ENCODE measurements at regions not wholly inside any gene's neighbourhood (a gene's known extent, or its start where the extent isn't known, plus 50 kb on each side); places are given as distances from the start of the nearest gene placed in this dataset.

DNA sequence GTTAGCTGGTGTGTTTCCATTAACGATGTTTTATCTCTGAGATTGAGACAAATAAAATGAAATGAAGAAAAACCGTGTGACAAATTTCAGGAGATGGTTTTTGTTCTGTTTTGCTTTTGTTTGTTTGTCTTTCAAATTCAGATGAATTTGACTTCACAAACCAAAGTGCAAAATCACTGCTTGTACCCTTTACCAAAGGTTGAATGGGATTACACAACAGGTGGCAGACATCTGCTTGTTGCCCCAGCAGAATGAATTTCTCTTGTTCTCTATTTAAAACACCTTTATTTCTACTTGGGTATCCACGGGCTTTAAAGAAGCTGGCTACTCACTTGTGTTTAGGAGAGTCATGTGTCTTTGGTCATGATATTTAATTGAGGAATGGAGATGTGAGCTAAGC lies 239.7 kb upstream of the CLNK start (continued):
- TF ChIP-seq SUZ12 (IDR thresholded peaks at IDR 0.05; ENCODE audit: low read length) (no peak), BRCA1 (IDR thresholded peaks at IDR 0.05; ENCODE audit: low read depth, low read length) (no peak), EGR1 (IDR thresholded peaks at IDR 0.05; ENCODE audit: borderline replicate concordance, low read depth, low read length) (no peak), TAF7 (optimal IDR thresholded peaks at IDR 0.05; ENCODE audit: borderline replicate concordance, low read depth, low read length) (no peak), EZH2 (IDR thresholded peaks at IDR 0.05; ENCODE audit: low read depth, low read length, severe bottlenecking) (no peak), HDAC6 (IDR thresholded peaks at IDR 0.05; ENCODE audit: low read depth, low read length) (no peak), SP1 (IDR thresholded peaks at IDR 0.05; ENCODE audit: low read depth, low read length) (no peak)

All from H1 (cell line).